IMR-90 (cell line): ENCODE measurements at regions not wholly inside any gene's neighbourhood (a gene's known extent, or its start where the extent isn't known, plus 50 kb on each side); places are given as distances from the start of the nearest gene placed in this dataset.
"Not testable (repeated sequence)": the region's sequence is repeated elsewhere in the genome, so short reads cannot be mapped to it uniquely, and the experiment has no call there.

ENCODE experiments used
- ATAC-seq: fragments of 200-7000 bp; cut with Tn5 transposase; 2 replicates; pipeline ENCODE4 v1.9.1; 2020; ENCODE audit warnings: low read depth, mild to moderate bottlenecking, moderate library complexity
- BruUV-seq: library from RNA; stranded (reverse); fragments of 400-500 nt; replicated peaks from 2 replicates; lab custom pipeline; 2021; lab: Mats Ljungman, UMichigan
- CTCF ChIA-PET: fragments of 300-600 bp; formaldehyde crosslinking; extraction: SDS; loops from one replicate; lab custom pipeline; 2021; ENCODE audit warnings: antibody characterized with exemption; lab: Yijun Ruan, JAX
- POLR2A ChIA-PET: fragments of 300-600 bp; sonication (Branson Sonifier 250); formaldehyde crosslinking; loops from one replicate; lab custom pipeline; 2022; ENCODE audit warnings: antibody characterized with exemption; ENCODE audit not compliant: unreplicated experiment; lab: Charles Lee
- DNase-seq: peaks from one replicate; pipeline ENCODE4 v3.0.0; 2013
- H2AFZ ChIP-seq: replicated peaks from 2 replicates; pipeline ENCODE3; 2013; ENCODE audit warnings: low read length, mild to moderate bottlenecking; ENCODE audit not compliant: poor library complexity
- H2AK5ac ChIP-seq: 2 replicates; pipeline ENCODE4 v1.6.1; 2013; ENCODE audit warnings: low read depth, low read length, inconsistent platforms
- H2AK9ac ChIP-seq: replicated peaks from 2 replicates; pipeline ENCODE3; 2013; ENCODE audit warnings: mild to moderate bottlenecking, low read depth, low read length, moderate library complexity; ENCODE audit not compliant: poor library complexity
- H2BK120ac ChIP-seq: 2 replicates; pipeline ENCODE4 v1.6.1; 2013; ENCODE audit warnings: low read depth, low read length, inconsistent platforms
- H2BK15ac ChIP-seq: 3 replicates; pipeline ENCODE4 v1.6.1; 2013; ENCODE audit warnings: low read depth, low read length, inconsistent platforms
- H2BK20ac ChIP-seq: 2 replicates; pipeline ENCODE4 v1.6.1; 2013; ENCODE audit warnings: low read depth, mild to moderate bottlenecking, inconsistent platforms, low read length, moderate library complexity
- H2BK5ac ChIP-seq: 2 replicates; pipeline ENCODE4 v1.6.1; 2013; ENCODE audit warnings: mild to moderate bottlenecking, low read depth, low read length, inconsistent platforms; ENCODE audit not compliant: poor library complexity, severe bottlenecking
- H3K14ac ChIP-seq: replicated peaks from 2 replicates; pipeline ENCODE4 v1.6.1; 2013; ENCODE audit warnings: low read depth, low read length, inconsistent platforms
- H3K18ac ChIP-seq: 2 replicates; pipeline ENCODE4 v1.6.1; 2013; ENCODE audit warnings: low read depth, low read length, control low read depth
- H3K23ac ChIP-seq: 2 replicates; pipeline ENCODE4 v1.6.1; 2013; ENCODE audit warnings: low read depth, low read length, inconsistent platforms
- H3K27ac ChIP-seq: 2 replicates; pipeline ENCODE4 v1.5.1; 2013; ENCODE audit warnings: mild to moderate bottlenecking, control low read depth, low read length; ENCODE audit not compliant: insufficient read depth
- H3K27me3 ChIP-seq: 2 replicates; pipeline ENCODE4 v1.6.1; 2013; ENCODE audit warnings: low read length; ENCODE audit not compliant: control insufficient read depth, insufficient read depth
- H3K36me3 ChIP-seq: 2 replicates; pipeline ENCODE4 v1.6.1; 2013; ENCODE audit warnings: low read length, mixed read lengths; ENCODE audit not compliant: control insufficient read depth, insufficient read depth
- H3K4ac ChIP-seq: 2 replicates; pipeline ENCODE4 v1.6.1; 2013; ENCODE audit warnings: low read depth, low read length, inconsistent platforms
- H3K4me1 ChIP-seq: 2 replicates; pipeline ENCODE4 v1.6.1; 2013; ENCODE audit warnings: low read length, mixed read lengths; ENCODE audit not compliant: control insufficient read depth, insufficient read depth
- H3K4me2 ChIP-seq: 2 replicates; pipeline ENCODE4 v1.6.1; 2013; ENCODE audit warnings: low read depth, mild to moderate bottlenecking, control low read depth, low read length, moderate library complexity
- H3K4me3 ChIP-seq: 2 replicates; pipeline ENCODE4 v1.5.1; 2013; ENCODE audit warnings: low read depth, mild to moderate bottlenecking, control low read depth, low read length, moderate library complexity; ENCODE audit not compliant: insufficient read depth
- H3K56ac ChIP-seq: 2 replicates; pipeline ENCODE4 v1.6.1; 2013; ENCODE audit warnings: low read length, inconsistent platforms; ENCODE audit not compliant: insufficient read depth; ENCODE audit errors: extremely low read depth
- H3K79me1 ChIP-seq, 2 experiments: 2 replicates each; pipeline ENCODE4 v1.6.1; 2013; ENCODE audit warnings: low read length in 2 of 2, inconsistent platforms in 1 of 2, low read depth in 1 of 2
- H3K9ac ChIP-seq: 2 replicates; pipeline ENCODE4 v1.6.1; 2013; ENCODE audit warnings: low read depth, low read length, control low read depth
- H3K9me1 ChIP-seq: 2 replicates; pipeline ENCODE4 v1.6.1; 2013; ENCODE audit warnings: low read length, inconsistent platforms; ENCODE audit not compliant: insufficient read depth
- H3K9me3 ChIP-seq: 2 replicates; pipeline ENCODE4 v1.6.1; 2013; ENCODE audit warnings: low read length; ENCODE audit not compliant: control insufficient read depth, insufficient read depth
- H4K20me1 ChIP-seq: 2 replicates; pipeline ENCODE4 v1.6.1; 2013; ENCODE audit warnings: low read length, inconsistent platforms; ENCODE audit not compliant: insufficient read depth
- H4K5ac ChIP-seq: 2 replicates; pipeline ENCODE4 v1.6.1; 2013; ENCODE audit warnings: mild to moderate bottlenecking, low read depth, low read length, control low read depth
- H4K8ac ChIP-seq, 2 experiments: 2 replicates each; pipeline ENCODE4 v1.6.1; 2013; ENCODE audit warnings: low read depth in 2 of 2, low read length in 2 of 2, control low read depth in 1 of 2, inconsistent platforms in 1 of 2
- H4K91ac ChIP-seq: 2 replicates; pipeline ENCODE4 v1.6.1; 2013; ENCODE audit warnings: low read depth, low read length, inconsistent platforms; ENCODE audit not compliant: insufficient read depth
- WGBS, 2 experiments: methylation state at CpG; one replicate each; pipeline versions ENCODE4 v1.1.5 to v1.1.7; 2013; ENCODE audit warnings: missing lambda C conversion rate in 2 of 2; ENCODE audit not compliant: insufficient read length in 1 of 2; ENCODE audit errors: extremely low coverage in 2 of 2; 5-methylcytosine and 5-hydroxymethylcytosine counted together
- dilution Hi-C: fragments of 300-500 bp; cut with HindIII; formaldehyde crosslinking; loops from one replicate; pipeline ENCODE4 v1.14.3; 2018; ENCODE audit warnings: low sequenced_read_pairs; ENCODE audit not compliant: unreplicated experiment
- in situ Hi-C: fragments of 300-500 bp; cut with MboI; formaldehyde crosslinking; loops from 3 replicates; pipeline ENCODE4 v1.14.3; 2019; ENCODE audit warnings: low sequenced_read_pairs, inconsistent platforms, mixed read lengths
- intact Hi-C: fragments of 100-400 bp; cut with micrococcal nuclease; formaldehyde crosslinking; loops from 2 replicates; pipeline ENCODE4 v1.10.0; 2022

DNA sequence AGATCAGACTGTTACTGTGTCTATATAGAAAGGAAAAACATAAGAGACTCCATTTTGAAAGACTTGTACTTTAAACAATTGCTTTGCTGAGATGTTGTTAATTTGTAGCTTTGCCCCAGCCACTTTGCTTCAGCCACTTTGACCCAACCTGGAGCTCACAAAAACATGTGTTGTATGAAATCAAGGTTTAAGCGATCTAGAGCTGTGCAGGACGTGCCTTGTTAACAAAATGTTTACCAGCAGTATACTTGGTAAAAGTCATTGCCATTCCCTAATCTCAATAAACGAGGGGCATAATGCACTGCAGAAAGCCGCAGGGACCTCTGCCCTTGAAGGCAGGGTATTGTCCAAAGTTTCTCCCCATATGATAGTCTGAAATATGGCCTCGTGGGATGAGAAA lies 3919.5 kb upstream of the OR11H1 start:
- CTCF ChIA-PET, in situ Hi-C loops, POLR2A ChIA-PET: not testable (repeated sequence)

DNA sequence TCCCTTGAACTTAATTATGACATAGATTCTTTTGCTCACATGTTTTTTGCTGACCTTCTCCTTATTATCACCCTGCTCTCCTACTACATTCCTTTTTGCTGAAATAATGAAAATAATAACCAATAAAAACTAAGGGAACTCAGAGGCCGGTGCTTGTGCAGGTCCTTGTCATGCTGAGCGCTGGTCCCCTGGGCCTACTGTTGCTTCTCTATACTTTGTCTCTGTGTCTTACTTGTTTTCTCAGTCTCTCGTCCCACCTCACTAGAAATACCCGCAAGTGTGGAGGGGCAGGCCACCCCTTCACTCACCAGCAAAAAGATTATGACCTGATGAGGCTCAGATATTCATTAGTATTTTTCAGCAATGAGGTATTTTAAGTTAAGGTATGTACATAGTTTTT lies 3918.8 kb upstream of the OR11H1 start:
- H3K23ac ChIP-seq, intact Hi-C loops, H3K4ac ChIP-seq, POLR2A ChIA-PET, H4K5ac ChIP-seq, CTCF ChIA-PET, dilution Hi-C loops, H3K27ac ChIP-seq, in situ Hi-C loops, ATAC-seq, H2BK15ac ChIP-seq, H3K9me1 ChIP-seq, H2BK5ac ChIP-seq, H3K4me3 ChIP-seq, H3K79me1 ChIP-seq, H2BK20ac ChIP-seq, H3K18ac ChIP-seq, H3K4me2 ChIP-seq, H4K91ac ChIP-seq, H3K56ac ChIP-seq, DNase-seq, H3K9ac ChIP-seq, BruUV-seq, H2AK5ac ChIP-seq, H4K20me1 ChIP-seq, H3K14ac ChIP-seq, H3K27me3 ChIP-seq, H4K8ac ChIP-seq, H2AFZ ChIP-seq, H3K36me3 ChIP-seq, H3K4me1 ChIP-seq, H2AK9ac ChIP-seq, H2BK120ac ChIP-seq: not testable (repeated sequence)
- H3K9me3 ChIP-seq = peaks cover 49% of the 10 kb centered on the region
- WGBS, 2 experiments = no CpG with 5 or more reads among the region's 4 CpGs

More for the DNA sequence above, 3919.5 kb upstream of the OR11H1 start:
- H4K91ac ChIP-seq, H2BK5ac ChIP-seq, ATAC-seq, H3K4me3 ChIP-seq, H3K9ac ChIP-seq, H3K79me1 ChIP-seq, H3K18ac ChIP-seq, H2AFZ ChIP-seq, H2AK5ac ChIP-seq, H2BK120ac ChIP-seq, BruUV-seq, H3K56ac ChIP-seq, H2BK15ac ChIP-seq, H3K14ac ChIP-seq, H3K23ac ChIP-seq, H4K8ac ChIP-seq, H3K27me3 ChIP-seq, H3K36me3 ChIP-seq, H3K4ac ChIP-seq, H2BK20ac ChIP-seq, H3K4me2 ChIP-seq, H2AK9ac ChIP-seq, H3K9me1 ChIP-seq, H4K20me1 ChIP-seq, H3K4me1 ChIP-seq, dilution Hi-C loops, intact Hi-C loops, H3K27ac ChIP-seq, DNase-seq, H4K5ac ChIP-seq: not testable (repeated sequence)
- WGBS, 2 experiments = 38% methylated on average over 1 of the region's 5 CpGs; no CpG with 5 or more reads in 1 of the 2 experiments
- peaks cover 42% of the 10 kb centered on the region for H3K9me3 ChIP-seq
